Stimulated activated CD4-positive, alpha-beta T cell treated with anti-CD3 and anti-CD28 coated beads, Interleukin-1b, Interleukin-23, amount 100 ng/mL, for 4 hours (primary cell): ENCODE measurements at regions not wholly inside any gene's neighbourhood (a gene's known extent, or its start where the extent isn't known, plus 50 kb on each side); places are given as distances from the start of the nearest gene placed in this dataset.

ENCODE experiments used
- DNase-seq, 2 donors: peaks; one replicate each; pipeline ENCODE4 v3.0.0-alpha.2; 2020; ENCODE audit warnings: low read depth in 2 of 2

GRCh38 chr12:125434131-125434530 lies 368.9 kb downstream of the AACS start:
- DNase-seq, result no peak

GRCh38 chr12:125434936-125435443 lies 369.8 kb downstream of the AACS start:
- no peak for DNase-seq

GRCh38 chr12:125435871-125436270 lies 370.6 kb downstream of the AACS start:
- no peak for DNase-seq

- no peak for DNase-seq
Measured at GRCh38 chr12:125436686-125437085, 371.5 kb downstream of the AACS start.

- DNase-seq, result no peak
Measured at GRCh38 chr12:125440399-125440798, 375.2 kb downstream of the AACS start.

GRCh38 chr12:125443341-125443740 lies 378.1 kb downstream of the AACS start:
- no peak for DNase-seq

GRCh38 chr12:125451408-125451807 lies 386.2 kb downstream of the AACS start:
- DNase-seq, result no peak

- DNase-seq, result no peak
Measured at GRCh38 chr12:125453751-125454150, 388.5 kb downstream of the AACS start.

- no peak for DNase-seq
Measured at GRCh38 chr12:125454291-125454690, 389.1 kb downstream of the AACS start.

- no peak for DNase-seq
Measured at GRCh38 chr12:125454786-125455480, 389.7 kb downstream of the AACS start.

GRCh38 chr12:125455556-125455955 lies 390.3 kb downstream of the AACS start:
- DNase-seq, result no peak

- DNase-seq, result no peak
Measured at GRCh38 chr12:125458552-125459268, 393.5 kb downstream of the AACS start.

GRCh38 chr12:125461831-125462230 lies 396.6 kb downstream of the AACS start:
- DNase-seq, result no peak

- no peak for DNase-seq
Measured at GRCh38 chr12:125463386-125463785, 398.2 kb downstream of the AACS start.

- DNase-seq, result no peak
Measured at GRCh38 chr12:125467363-125467762, 402.1 kb downstream of the AACS start.

- DNase-seq, result no peak
Measured at GRCh38 chr12:125469683-125470082, 404.4 kb downstream of the AACS start.

- DNase-seq, result no peak
Measured at GRCh38 chr12:125470838-125471783, 405.9 kb downstream of the AACS start.

- no peak for DNase-seq
Measured at GRCh38 chr12:125473501-125473900, 408.3 kb downstream of the AACS start.

GRCh38 chr12:125487336-125487735 lies 422.1 kb downstream of the AACS start:
- DNase-seq, result no peak

GRCh38 chr12:125491553-125491952 lies 426.3 kb downstream of the AACS start:
- DNase-seq, result no peak

- no peak for DNase-seq
Measured at GRCh38 chr12:125492354-125493270, 427.4 kb downstream of the AACS start.
